Mucosa of stomach (tissue), 1 donor: ENCODE measurements at regions not wholly inside any gene's neighbourhood (a gene's known extent, or its start where the extent isn't known, plus 50 kb on each side); places are given as distances from the start of the nearest gene placed in this dataset.
"Not testable (repeated sequence)": the region's sequence is repeated elsewhere in the genome, so short reads cannot be mapped to it uniquely, and the experiment has no call there.

Experiments used
- H3K27me3 ChIP-seq: one replicate; pipeline ENCODE4 v1.7.0; 2013; ENCODE audit warnings: mild to moderate bottlenecking, low read length; ENCODE audit not compliant: control insufficient read depth, insufficient read depth
- H3K36me3 ChIP-seq: one replicate; pipeline ENCODE4 v1.7.0; 2013; ENCODE audit warnings: low read length; ENCODE audit not compliant: control insufficient read depth, insufficient read depth
- H3K4me1 ChIP-seq: one replicate; pipeline ENCODE4 v1.7.0; 2013; ENCODE audit warnings: mild to moderate bottlenecking, low read length; ENCODE audit not compliant: control insufficient read depth, insufficient read depth
- H3K4me3 ChIP-seq: one replicate; pipeline ENCODE4 v1.7.0; 2013; ENCODE audit warnings: low read length
- H3K9ac ChIP-seq: one replicate; pipeline ENCODE4 v1.7.0; 2013; ENCODE audit warnings: mild to moderate bottlenecking, low read length, moderate library complexity
- H3K9me3 ChIP-seq: one replicate; pipeline ENCODE4 v1.7.0; 2013; ENCODE audit warnings: mild to moderate bottlenecking, low read length, moderate library complexity; ENCODE audit not compliant: control insufficient read depth
- donor health status: Pancreatic carcinoma.

- no peaks in the 10 kb centered on the region for H3K9me3 ChIP-seq
- no peaks in the 10 kb centered on the region for H3K4me1 ChIP-seq
- H3K9ac ChIP-seq = no peak overlapping the region
- H3K4me3 ChIP-seq = no peak overlapping the region
- peaks cover 4% of the 10 kb centered on the region for H3K27me3 ChIP-seq
- H3K36me3 ChIP-seq = no peaks in the 10 kb centered on the region
These were observed 230.3 kb downstream of the SLC4A3 start for GRCh38 chr2:219857751-219858150.

- no peak overlapping the region for H3K9ac ChIP-seq
- no peak overlapping the region for H3K4me3 ChIP-seq
These were observed 233.9 kb downstream of the SLC4A3 start for GRCh38 chr2:219861307-219861706.

GRCh38 chr2:219864154-219864553 is 236.7 kb downstream of the SLC4A3 start:
- Histone ChIP-seq H3K4me1 (no peaks in the 10 kb centered on the region), H3K4me3 (no peak overlapping the region)

More at GRCh38 chr2:219861307-219861706, 233.9 kb downstream of the SLC4A3 start:
- no peaks in the 10 kb centered on the region for H3K9me3 ChIP-seq
- no peaks in the 10 kb centered on the region for H3K27me3 ChIP-seq
- no peaks in the 10 kb centered on the region for H3K4me1 ChIP-seq
- H3K36me3 ChIP-seq = no peaks in the 10 kb centered on the region

GRCh38 chr2:219868635-219869034 is 241.2 kb downstream of the SLC4A3 start:
- H3K9ac ChIP-seq = no peak overlapping the region
- no peaks in the 10 kb centered on the region for H3K4me1 ChIP-seq
- no peaks in the 10 kb centered on the region for H3K36me3 ChIP-seq
- H3K9me3 ChIP-seq = no peaks in the 10 kb centered on the region
- H3K27me3 ChIP-seq = no peaks in the 10 kb centered on the region
- no peak overlapping the region for H3K4me3 ChIP-seq

More at GRCh38 chr2:219864154-219864553, 236.7 kb downstream of the SLC4A3 start:
- no peaks in the 10 kb centered on the region for H3K27me3 ChIP-seq
- H3K36me3 ChIP-seq = no peaks in the 10 kb centered on the region
- H3K9ac ChIP-seq = no peak overlapping the region
- H3K9me3 ChIP-seq = no peaks in the 10 kb centered on the region

- no peaks in the 10 kb centered on the region for H3K4me1 ChIP-seq
These were observed 242.6 kb downstream of the SLC4A3 start for GRCh38 chr2:219870041-219870440.

GRCh38 chr2:219871351-219871750 is 243.9 kb downstream of the SLC4A3 start:
- Histone ChIP-seq H3K9ac (no peak overlapping the region), H3K4me3 (no peak overlapping the region), H3K4me1 (no peaks in the 10 kb centered on the region)

More at GRCh38 chr2:219870041-219870440, 242.6 kb downstream of the SLC4A3 start:
- Histone ChIP-seq H3K36me3 (no peaks in the 10 kb centered on the region), H3K4me3 (no peak overlapping the region), H3K9me3 (no peaks in the 10 kb centered on the region), H3K27me3 (no peaks in the 10 kb centered on the region), H3K9ac (no peak overlapping the region)

GRCh38 chr2:219875036-219875435 is 247.6 kb downstream of the SLC4A3 start:
- Histone ChIP-seq H3K27me3 (no peaks in the 10 kb centered on the region), H3K36me3 (no peaks in the 10 kb centered on the region), H3K9ac (no peak overlapping the region), H3K4me1 (no peaks in the 10 kb centered on the region), H3K9me3 (no peaks in the 10 kb centered on the region), H3K4me3 (no peak overlapping the region)

More at GRCh38 chr2:219871351-219871750, 243.9 kb downstream of the SLC4A3 start:
- H3K27me3 ChIP-seq = no peaks in the 10 kb centered on the region
- no peaks in the 10 kb centered on the region for H3K36me3 ChIP-seq
- no peaks in the 10 kb centered on the region for H3K9me3 ChIP-seq

- H3K9me3 ChIP-seq, H3K27me3 ChIP-seq, H3K9ac ChIP-seq, H3K4me1 ChIP-seq, H3K36me3 ChIP-seq, H3K4me3 ChIP-seq: not testable (repeated sequence)
These were observed 248.6 kb downstream of the SLC4A3 start for GRCh38 chr2:219875986-219876385.

GRCh38 chr2:219876931-219877330 is 249.5 kb downstream of the SLC4A3 start:
- no peaks in the 10 kb centered on the region for H3K36me3 ChIP-seq
- H3K4me3 ChIP-seq = no peak overlapping the region
- no peaks in the 10 kb centered on the region for H3K27me3 ChIP-seq
- H3K9ac ChIP-seq = no peak overlapping the region
- H3K4me1 ChIP-seq = no peaks in the 10 kb centered on the region
- no peaks in the 10 kb centered on the region for H3K9me3 ChIP-seq

GRCh38 chr2:219877728-219878127 is 250.3 kb downstream of the SLC4A3 start:
- Histone ChIP-seq H3K9ac (no peak overlapping the region), H3K4me3 (no peak overlapping the region), H3K27me3 (no peaks in the 10 kb centered on the region), H3K9me3 (no peaks in the 10 kb centered on the region), H3K36me3 (no peaks in the 10 kb centered on the region), H3K4me1 (no peaks in the 10 kb centered on the region)

GRCh38 chr2:219878516-219878915 is 251.1 kb downstream of the SLC4A3 start:
- H3K36me3 ChIP-seq = no peaks in the 10 kb centered on the region
- no peaks in the 10 kb centered on the region for H3K9me3 ChIP-seq
- no peak overlapping the region for H3K4me3 ChIP-seq
- H3K27me3 ChIP-seq = no peaks in the 10 kb centered on the region
- no peaks in the 10 kb centered on the region for H3K4me1 ChIP-seq
- no peak overlapping the region for H3K9ac ChIP-seq

GRCh38 chr2:219881851-219882250 is 254.4 kb downstream of the SLC4A3 start:
- H3K9ac ChIP-seq = no peak overlapping the region
- H3K9me3 ChIP-seq = no peaks in the 10 kb centered on the region
- no peak overlapping the region for H3K4me3 ChIP-seq
- no peaks in the 10 kb centered on the region for H3K4me1 ChIP-seq
- H3K27me3 ChIP-seq = no peaks in the 10 kb centered on the region
- no peaks in the 10 kb centered on the region for H3K36me3 ChIP-seq

GRCh38 chr2:219886615-219887014 is 259.2 kb downstream of the SLC4A3 start:
- Histone ChIP-seq H3K9ac (no peak overlapping the region), H3K4me3 (no peak overlapping the region), H3K36me3 (no peaks in the 10 kb centered on the region), H3K9me3 (no peaks in the 10 kb centered on the region), H3K27me3 (no peaks in the 10 kb centered on the region), H3K4me1 (no peaks in the 10 kb centered on the region)
